ENCODE measurements at regions not wholly inside any gene's neighbourhood (a gene's known extent, or its start where the extent isn't known, plus 50 kb on each side); places are given as distances from the start of the nearest gene placed in this dataset.

- H3K4me3 ChIP-seq, result no peak overlapping the region
- WGBS, 3 donors, result 42 to 80% (median 70%) methylated on average over 1 of the region's 1 CpG
- no peak overlapping the region for H3K27ac ChIP-seq
- peaks cover 11% of the 10 kb centered on the region for H3K4me1 ChIP-seq (ENCODE audit: insufficient read depth)
- TF ChIP-seq CTCF (IDR thresholded peaks at IDR 0.05) (no peak), EP300 (IDR thresholded peaks at IDR 0.05) (no peak), POLR2A (IDR thresholded peaks at IDR 0.05) (no peak)
- H3K36me3 ChIP-seq, result no peaks in the 10 kb centered on the region
- H3K9me3 ChIP-seq, result no peaks in the 10 kb centered on the region
- H3K27me3 ChIP-seq, result no peaks in the 10 kb centered on the region
- DNase-seq, result no peak
- intact Hi-C loops (cut with DNase I), result no loop called here
Measured at GRCh38 chr11:130779267-130779666, 137.0 kb downstream of the SNX19 start.

GRCh38 chr11:130779943-130780342 lies 136.3 kb downstream of the SNX19 start:
- no peak overlapping the region for H3K27ac ChIP-seq
- H3K36me3 ChIP-seq, result no peaks in the 10 kb centered on the region
- H3K27me3 ChIP-seq, result no peaks in the 10 kb centered on the region
- no peaks in the 10 kb centered on the region for H3K9me3 ChIP-seq
- WGBS, 3 donors, result 84 to 94% (median 87%) methylated on average over 5 of the region's 5 CpGs
- peaks cover 11% of the 10 kb centered on the region for H3K4me1 ChIP-seq (ENCODE audit: insufficient read depth)
- H3K4me3 ChIP-seq, result no peak overlapping the region
- intact Hi-C loops (cut with DNase I), result no loop called here
- no peak for TF ChIP-seq CTCF (IDR thresholded peaks at IDR 0.05)
- DNase-seq, result no peak

GRCh38 chr11:130780437-130780836 lies 135.8 kb downstream of the SNX19 start:
- H3K27me3 ChIP-seq, result no peaks in the 10 kb centered on the region
- DNase-seq, result no peak
- intact Hi-C loops (cut with DNase I), result no loop called here
- no peaks in the 10 kb centered on the region for H3K9me3 ChIP-seq
- TF ChIP-seq CTCF (IDR thresholded peaks at IDR 0.05), result no peak
- TF ChIP-seq POLR2A (IDR thresholded peaks at IDR 0.05), result no peak
- TF ChIP-seq EP300 (IDR thresholded peaks at IDR 0.05), result no peak
- H3K36me3 ChIP-seq, result no peaks in the 10 kb centered on the region
- WGBS, 3 donors, result 43 to 53% (median 49%) methylated on average over 4 of the region's 4 CpGs
- H3K4me1 ChIP-seq (ENCODE audit: insufficient read depth), result peaks cover 11% of the 10 kb centered on the region
- H3K4me3 ChIP-seq, result no peak overlapping the region
- H3K27ac ChIP-seq, result no peak overlapping the region

- Histone ChIP-seq H3K27ac (no peak overlapping the region), H3K36me3 (no peaks in the 10 kb centered on the region), H3K4me1 (ENCODE audit: insufficient read depth) (peaks cover 9% of the 10 kb centered on the region), H3K27me3 (no peaks in the 10 kb centered on the region), H3K9me3 (no peaks in the 10 kb centered on the region), H3K4me3 (no peak overlapping the region)
- WGBS, 3 donors, result 72 to 88% (median 87%) methylated on average over 2 of the region's 2 CpGs
- TF ChIP-seq CTCF (IDR thresholded peaks at IDR 0.05) (no peak), POLR2A (IDR thresholded peaks at IDR 0.05) (no peak), EP300 (IDR thresholded peaks at IDR 0.05) (no peak)
- DNase-seq, result no peak
- intact Hi-C loops (cut with DNase I), result no loop called here
Measured at GRCh38 chr11:130781931-130782330, 134.3 kb downstream of the SNX19 start.

All from ovary (tissue), 7 donors.